Muscle layer of duodenum (tissue), 2 donors: ENCODE measurements at regions not wholly inside any gene's neighbourhood (a gene's known extent, or its start where the extent isn't known, plus 50 kb on each side); places are given as distances from the start of the nearest gene placed in this dataset.

Source experiments
- H3K27ac ChIP-seq: one replicate; pipeline ENCODE4 v1.7.0; 2013; ENCODE audit warnings: mild to moderate bottlenecking, low read length
- H3K27me3 ChIP-seq: one replicate; pipeline ENCODE4 v1.7.0; 2013; ENCODE audit warnings: low read depth, mild to moderate bottlenecking, control low read depth, low read length
- H3K36me3 ChIP-seq, 2 donors: one replicate each; pipeline ENCODE4 v1.7.0; 2013; ENCODE audit warnings: low read length in 2 of 2, control low read depth in 1 of 2, mild to moderate bottlenecking in 1 of 2; ENCODE audit not compliant: insufficient read depth in 2 of 2, control insufficient read depth in 1 of 2
- H3K4me1 ChIP-seq, 2 donors: one replicate each; pipeline ENCODE4 v1.7.0; 2013; ENCODE audit warnings: low read length in 2 of 2, mild to moderate bottlenecking in 2 of 2, control low read depth in 1 of 2, moderate library complexity in 1 of 2; ENCODE audit not compliant: insufficient read depth in 2 of 2, control insufficient read depth in 1 of 2
- H3K4me3 ChIP-seq, 2 donors: one replicate each; pipeline ENCODE4 v1.7.0; 2013; ENCODE audit warnings: low read length in 2 of 2, low read depth in 1 of 2, mild to moderate bottlenecking in 1 of 2
- H3K9me3 ChIP-seq, 2 donors: one replicate each; pipeline ENCODE4 v1.7.0; 2013; ENCODE audit warnings: low read length in 2 of 2, control low read depth in 1 of 2, mild to moderate bottlenecking in 1 of 2; ENCODE audit not compliant: control insufficient read depth in 1 of 2
- donor health status: healthy.

- no peaks in the 10 kb centered on the region for H3K36me3 ChIP-seq
- peaks cover 0 to 18% of the 10 kb centered on the region in 2 donors for H3K4me1 ChIP-seq
- H3K9me3 ChIP-seq: no peaks in the 10 kb centered on the region
- H3K27me3 ChIP-seq: no peaks in the 10 kb centered on the region
- H3K27ac ChIP-seq: no peak overlapping the region
- no peak overlapping the region for H3K4me3 ChIP-seq
Observed at GRCh38 chr11:110910384-110910783, 198.1 kb upstream of the ARHGAP20 start.

- Histone ChIP-seq H3K36me3 (no peaks in the 10 kb centered on the region), H3K9me3 (no peaks in the 10 kb centered on the region), H3K27ac (no peak overlapping the region), H3K27me3 (no peaks in the 10 kb centered on the region), H3K4me1 (peaks cover 0 to 18% of the 10 kb centered on the region in 2 donors), H3K4me3 (no peak overlapping the region)
Observed at GRCh38 chr11:110909336-110909735, 197.1 kb upstream of the ARHGAP20 start.

GRCh38 chr11:110908401-110909105 lies 196.3 kb upstream of the ARHGAP20 start:
- no peak overlapping the region for H3K4me3 ChIP-seq
- peaks cover 0 to 18% of the 10 kb centered on the region in 2 donors for H3K4me1 ChIP-seq
- H3K36me3 ChIP-seq: no peaks in the 10 kb centered on the region
- H3K9me3 ChIP-seq: no peaks in the 10 kb centered on the region
- peak overlapping the region; percentile 11 for H3K27ac ChIP-seq
- H3K27me3 ChIP-seq: no peaks in the 10 kb centered on the region

- Histone ChIP-seq H3K9me3 (no peaks in the 10 kb centered on the region), H3K36me3 (no peaks in the 10 kb centered on the region), H3K4me3 (no peak overlapping the region), H3K4me1 (peaks cover 0 to 18% of the 10 kb centered on the region in 2 donors), H3K27ac (no peak overlapping the region), H3K27me3 (no peaks in the 10 kb centered on the region)
Observed at GRCh38 chr11:110907629-110908028, 195.4 kb upstream of the ARHGAP20 start.

- no peaks in the 10 kb centered on the region for H3K9me3 ChIP-seq
- H3K4me3 ChIP-seq: no peak overlapping the region
- peaks cover 0 to 14% of the 10 kb centered on the region in 2 donors for H3K4me1 ChIP-seq
- H3K27ac ChIP-seq: no peak overlapping the region
- H3K27me3 ChIP-seq: no peaks in the 10 kb centered on the region
- H3K36me3 ChIP-seq: no peaks in the 10 kb centered on the region
Observed at GRCh38 chr11:110903830-110904229, 191.6 kb upstream of the ARHGAP20 start.

- Histone ChIP-seq H3K27ac (no peak overlapping the region), H3K4me3 (no peak overlapping the region), H3K4me1 (peaks cover 0 to 9% of the 10 kb centered on the region in 2 donors), H3K36me3 (no peaks in the 10 kb centered on the region), H3K9me3 (no peaks in the 10 kb centered on the region), H3K27me3 (no peaks in the 10 kb centered on the region)
Observed at GRCh38 chr11:110903378-110903777, 191.1 kb upstream of the ARHGAP20 start.

- Histone ChIP-seq H3K4me1 (no peaks in the 10 kb centered on the region), H3K27ac (no peak overlapping the region)
Observed at GRCh38 chr11:110901441-110901840, 189.2 kb upstream of the ARHGAP20 start.

GRCh38 chr11:110900426-110900825 lies 188.2 kb upstream of the ARHGAP20 start:
- Histone ChIP-seq H3K27me3 (no peaks in the 10 kb centered on the region), H3K36me3 (no peaks in the 10 kb centered on the region), H3K9me3 (no peaks in the 10 kb centered on the region), H3K27ac (no peak overlapping the region), H3K4me1 (no peaks in the 10 kb centered on the region), H3K4me3 (no peak overlapping the region)

More at GRCh38 chr11:110901441-110901840, 189.2 kb upstream of the ARHGAP20 start:
- H3K27me3 ChIP-seq: no peaks in the 10 kb centered on the region
- no peak overlapping the region for H3K4me3 ChIP-seq
- H3K36me3 ChIP-seq: no peaks in the 10 kb centered on the region
- H3K9me3 ChIP-seq: no peaks in the 10 kb centered on the region

GRCh38 chr11:110897035-110897434 lies 184.8 kb upstream of the ARHGAP20 start:
- Histone ChIP-seq H3K4me3 (no peak overlapping the region), H3K27ac (no peak overlapping the region), H3K9me3 (no peaks in the 10 kb centered on the region), H3K4me1 (no peaks in the 10 kb centered on the region), H3K27me3 (no peaks in the 10 kb centered on the region), H3K36me3 (no peaks in the 10 kb centered on the region)

GRCh38 chr11:110896358-110896757 lies 184.1 kb upstream of the ARHGAP20 start:
- H3K27me3 ChIP-seq: no peaks in the 10 kb centered on the region
- H3K27ac ChIP-seq: no peak overlapping the region
- H3K36me3 ChIP-seq: no peaks in the 10 kb centered on the region
- H3K4me1 ChIP-seq: no peaks in the 10 kb centered on the region
- no peak overlapping the region for H3K4me3 ChIP-seq
- no peaks in the 10 kb centered on the region for H3K9me3 ChIP-seq

GRCh38 chr11:110894224-110894623 lies 182.0 kb upstream of the ARHGAP20 start:
- no peaks in the 10 kb centered on the region for H3K36me3 ChIP-seq
- no peak overlapping the region for H3K4me3 ChIP-seq
- H3K27me3 ChIP-seq: no peaks in the 10 kb centered on the region
- no peak overlapping the region for H3K27ac ChIP-seq
- H3K4me1 ChIP-seq: no peaks in the 10 kb centered on the region
- H3K9me3 ChIP-seq: no peaks in the 10 kb centered on the region

GRCh38 chr11:110892741-110893285 lies 180.6 kb upstream of the ARHGAP20 start:
- Histone ChIP-seq H3K27me3 (no peaks in the 10 kb centered on the region), H3K4me1 (no peaks in the 10 kb centered on the region), H3K36me3 (no peaks in the 10 kb centered on the region), H3K4me3 (no peak overlapping the region), H3K9me3 (no peaks in the 10 kb centered on the region), H3K27ac (no peak overlapping the region)
